Fibroblast of the aortic adventitia (primary cell): ENCODE measurements at regions not wholly inside any gene's neighbourhood (a gene's known extent, or its start where the extent isn't known, plus 50 kb on each side); places are given as distances from the start of the nearest gene placed in this dataset.

ENCODE experiments used
- DNase-seq: peaks from one replicate; pipeline ENCODE4 v3.0.0-alpha.2; 2010; ENCODE audit warnings: low read depth
- H3K4me3 ChIP-seq: 2 replicates; pipeline ENCODE4 v1.5.1; 2011; ENCODE audit warnings: low read depth, mild to moderate bottlenecking, control low read depth, low read length, moderate library complexity
- TF ChIP-seq, protein P1 (sequence below): IDR thresholded peaks from 2 replicates; pipeline ENCODE4 v1.5.1; 2011; ENCODE audit warnings: mild to moderate bottlenecking, low read length, control low read depth, inconsistent platforms; ENCODE audit not compliant: insufficient read depth

DNA sequence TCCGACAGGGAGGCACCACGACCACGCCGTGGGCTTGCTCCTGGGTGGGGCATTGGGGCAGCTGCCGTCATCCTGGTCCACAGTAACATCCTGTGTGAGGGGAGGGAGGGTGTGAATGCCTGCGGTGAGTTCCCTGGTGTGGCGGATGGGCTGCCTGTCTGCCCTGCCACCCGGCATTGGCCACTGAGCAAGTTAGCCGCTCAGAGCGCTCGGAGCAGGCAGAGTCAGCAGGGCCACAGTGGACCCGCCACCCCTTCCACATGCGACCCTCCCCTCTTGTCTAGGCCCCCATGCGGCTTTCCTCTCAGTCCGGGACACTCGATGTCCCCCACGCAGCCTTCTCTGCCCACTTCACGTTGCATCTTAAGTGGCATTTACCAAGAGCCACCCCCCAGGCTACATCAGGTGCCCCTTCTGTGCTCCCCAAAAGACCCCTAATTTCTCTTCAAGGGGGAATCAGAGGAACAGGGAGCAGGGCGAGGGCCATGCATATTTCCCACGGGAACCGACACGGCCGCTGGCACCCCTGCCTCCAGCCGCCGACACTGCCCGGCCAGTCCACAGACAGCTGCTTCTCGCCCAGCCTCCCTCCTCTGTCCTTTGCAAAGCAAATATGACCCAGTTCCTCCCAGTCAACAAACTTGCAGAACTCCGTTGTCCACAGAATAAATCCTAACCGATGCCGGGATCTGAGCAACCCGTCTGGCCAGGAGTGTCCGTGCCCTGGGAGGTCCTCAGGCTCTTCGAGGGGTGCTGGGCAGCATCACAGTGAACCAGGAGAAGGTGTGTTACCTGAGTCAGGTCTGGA is 1482.1 kb downstream of the TBC1D22A start:
- no peak for DNase-seq
- TF ChIP-seq, protein P1, sequence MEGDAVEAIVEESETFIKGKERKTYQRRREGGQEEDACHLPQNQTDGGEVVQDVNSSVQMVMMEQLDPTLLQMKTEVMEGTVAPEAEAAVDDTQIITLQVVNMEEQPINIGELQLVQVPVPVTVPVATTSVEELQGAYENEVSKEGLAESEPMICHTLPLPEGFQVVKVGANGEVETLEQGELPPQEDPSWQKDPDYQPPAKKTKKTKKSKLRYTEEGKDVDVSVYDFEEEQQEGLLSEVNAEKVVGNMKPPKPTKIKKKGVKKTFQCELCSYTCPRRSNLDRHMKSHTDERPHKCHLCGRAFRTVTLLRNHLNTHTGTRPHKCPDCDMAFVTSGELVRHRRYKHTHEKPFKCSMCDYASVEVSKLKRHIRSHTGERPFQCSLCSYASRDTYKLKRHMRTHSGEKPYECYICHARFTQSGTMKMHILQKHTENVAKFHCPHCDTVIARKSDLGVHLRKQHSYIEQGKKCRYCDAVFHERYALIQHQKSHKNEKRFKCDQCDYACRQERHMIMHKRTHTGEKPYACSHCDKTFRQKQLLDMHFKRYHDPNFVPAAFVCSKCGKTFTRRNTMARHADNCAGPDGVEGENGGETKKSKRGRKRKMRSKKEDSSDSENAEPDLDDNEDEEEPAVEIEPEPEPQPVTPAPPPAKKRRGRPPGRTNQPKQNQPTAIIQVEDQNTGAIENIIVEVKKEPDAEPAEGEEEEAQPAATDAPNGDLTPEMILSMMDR = no peak
- no peak overlapping the region for H3K4me3 ChIP-seq

DNA sequence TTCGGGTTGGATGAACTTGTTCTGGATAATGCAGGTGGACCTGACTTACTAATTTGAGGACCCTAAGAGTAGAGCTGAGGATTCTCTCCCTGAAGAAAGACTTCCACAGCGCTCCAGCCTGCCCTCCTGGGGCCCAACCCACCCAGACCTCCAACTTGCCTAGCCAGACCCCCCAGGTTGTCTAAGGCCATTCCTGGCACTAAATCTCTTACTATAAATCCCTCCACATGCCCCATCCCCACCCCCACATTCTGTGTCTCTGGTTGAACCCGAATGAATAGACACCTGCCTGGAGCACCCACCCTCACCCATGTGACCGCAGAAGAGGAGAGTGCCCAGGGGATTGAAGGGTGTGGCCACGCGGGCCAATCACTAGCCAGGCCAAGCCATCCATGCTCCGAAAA is 1480.0 kb downstream of the TBC1D22A start:
- DNase-seq = no peak
- H3K4me3 ChIP-seq = no peak overlapping the region
- TF ChIP-seq, protein P1 = no peak

DNA sequence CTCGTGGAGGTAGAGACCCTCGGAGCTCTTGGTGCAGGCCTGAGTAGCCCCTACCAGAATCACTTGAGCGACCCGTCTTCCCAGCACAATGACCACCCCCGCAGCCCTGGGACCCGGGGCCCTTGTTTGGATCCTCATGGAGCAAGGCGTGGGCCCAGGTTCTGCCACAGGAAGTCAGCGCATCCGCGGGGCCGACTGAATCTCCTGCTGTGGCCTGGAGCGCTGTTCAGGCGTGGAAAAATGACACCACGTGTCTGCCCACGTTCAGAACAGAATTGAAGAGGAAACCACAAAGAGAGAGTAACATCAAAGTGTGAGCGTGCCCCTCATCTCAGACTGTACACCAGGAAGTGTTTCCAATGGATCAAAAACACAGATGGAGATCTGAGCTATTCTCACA is 1479.2 kb downstream of the TBC1D22A start:
- no peak overlapping the region for H3K4me3 ChIP-seq
- TF ChIP-seq, protein P1 = no peak
- no peak for DNase-seq

DNA sequence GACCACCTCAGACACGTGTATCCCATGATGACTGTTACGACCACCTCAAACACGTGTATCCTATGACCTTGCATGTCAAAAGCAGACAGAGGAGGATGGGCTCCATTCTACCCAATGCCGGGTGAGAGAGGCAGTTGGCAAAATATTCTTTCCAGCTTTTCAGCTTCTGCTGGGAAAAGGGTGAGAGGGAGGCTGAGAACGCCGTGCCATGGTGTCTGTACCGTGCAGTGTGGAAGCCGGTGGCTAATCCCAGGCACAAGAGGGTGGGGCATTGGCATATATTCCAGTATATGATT is 1478.4 kb downstream of the TBC1D22A start:
- no peak for DNase-seq
- H3K4me3 ChIP-seq = no peak overlapping the region
- TF ChIP-seq, protein P1 = no peak

DNA sequence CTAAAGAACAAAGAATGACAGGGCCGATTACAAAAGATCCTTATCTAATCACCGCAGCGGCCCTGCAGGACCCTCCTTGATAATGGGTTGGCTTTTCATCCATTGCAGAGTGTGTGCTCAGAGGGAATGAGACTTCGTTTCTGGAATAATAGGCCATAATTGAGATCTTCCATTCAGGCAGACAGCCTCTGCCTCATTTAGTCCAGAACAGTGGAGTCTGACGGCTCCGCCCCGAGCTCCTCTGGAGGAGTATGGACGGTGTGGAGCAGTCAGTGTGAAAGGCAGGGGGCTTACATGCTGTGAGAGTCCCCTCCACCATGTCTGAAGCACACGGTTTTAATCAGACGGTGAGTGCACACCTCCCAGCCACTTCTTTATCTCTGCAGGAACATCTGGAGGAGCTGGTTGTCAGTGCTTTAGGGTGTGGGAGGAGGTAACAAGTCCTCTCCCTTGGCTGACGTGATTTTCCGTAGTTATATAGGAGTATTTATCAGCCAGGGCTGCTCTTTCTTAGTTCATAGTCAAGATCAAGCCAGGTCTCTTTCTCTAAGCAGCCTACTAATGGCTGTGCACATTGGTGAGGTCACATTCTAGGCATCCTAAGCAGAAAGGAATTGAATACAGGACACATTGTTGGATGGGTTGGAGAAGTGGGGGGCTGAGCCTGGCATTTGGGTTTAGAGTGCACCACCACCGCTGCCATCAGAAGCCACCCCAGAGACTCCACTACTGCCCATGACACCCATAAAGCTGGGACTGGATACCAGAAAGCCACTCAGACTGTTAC is 1477.9 kb downstream of the TBC1D22A start:
- no peak overlapping the region for H3K4me3 ChIP-seq
- TF ChIP-seq, protein P1 = no peak
- DNase-seq = no peak

DNA sequence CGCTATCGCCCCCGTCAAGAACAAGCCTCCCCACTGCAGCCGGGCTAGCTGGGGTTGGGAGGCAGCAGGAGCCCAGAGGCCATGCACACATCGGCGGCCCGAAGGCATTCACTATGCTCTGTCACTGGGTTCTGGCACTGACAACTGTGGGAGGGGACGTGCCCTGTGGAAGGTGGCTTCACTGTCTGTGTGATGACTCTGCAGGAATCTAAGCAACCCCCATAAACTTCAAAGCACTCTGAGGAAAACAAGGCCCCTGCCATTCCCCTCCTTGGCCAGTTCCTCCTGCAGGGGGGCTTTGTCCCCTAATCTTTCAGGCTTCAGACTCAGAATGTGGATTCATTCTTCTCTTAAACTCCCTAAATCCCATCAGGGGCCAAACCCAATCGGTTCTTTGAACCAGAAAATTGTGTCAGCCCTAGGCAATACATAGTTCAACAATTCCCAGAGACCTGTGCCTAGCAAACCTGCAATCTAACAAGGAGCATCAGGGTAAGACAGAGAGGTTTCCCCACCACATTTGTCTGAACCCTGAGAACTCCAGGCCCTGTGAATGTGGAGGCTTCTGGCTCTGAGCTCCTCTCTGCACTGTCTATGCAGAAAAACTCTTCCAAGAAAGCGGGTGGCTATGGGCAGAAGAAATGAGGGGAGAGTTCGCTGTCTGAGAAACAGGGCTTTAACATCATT is 1477.2 kb downstream of the TBC1D22A start:
- no peak for DNase-seq
- TF ChIP-seq, protein P1 = no peak

More for the DNA sequence above, 1477.2 kb downstream of the TBC1D22A start:
- H3K4me3 ChIP-seq = no peak overlapping the region
